Fibroblast of lung (primary cell): ENCODE measurements at regions not wholly inside any gene's neighbourhood (a gene's known extent, or its start where the extent isn't known, plus 50 kb on each side); places are given as distances from the start of the nearest gene placed in this dataset.

Source experiments
- DNase-seq, 2 donors: peaks; one replicate each; pipeline versions ENCODE4 v3.0.0 to v3.0.0-alpha.2; 2010; ENCODE audit warnings: low read depth in 2 of 2
- H2AFZ ChIP-seq: 2 replicates; pipeline ENCODE4 v1.5.1; 2012; ENCODE audit warnings: low read length, control low read depth, inconsistent platforms
- H3K27ac ChIP-seq: 2 replicates; pipeline ENCODE4 v1.5.1; 2011; ENCODE audit warnings: low read length, control low read depth; ENCODE audit not compliant: insufficient read depth
- H3K27me3 ChIP-seq: 2 replicates; pipeline ENCODE4 v1.5.1; 2011; ENCODE audit warnings: mild to moderate bottlenecking, low read length; ENCODE audit not compliant: control insufficient read depth, insufficient read depth
- H3K36me3 ChIP-seq: 2 replicates; pipeline ENCODE4 v1.5.1; 2011; ENCODE audit warnings: low read length; ENCODE audit not compliant: control insufficient read depth, insufficient read depth
- H3K4me1 ChIP-seq: 2 replicates; pipeline ENCODE4 v1.5.1; 2011; ENCODE audit warnings: low read length; ENCODE audit not compliant: control insufficient read depth, insufficient read depth; ENCODE audit errors: extremely low read depth
- H3K4me2 ChIP-seq: 2 replicates; pipeline ENCODE4 v1.5.1; 2011; ENCODE audit warnings: low read length, control low read depth; ENCODE audit not compliant: insufficient read depth; ENCODE audit errors: extremely low read depth
- H3K4me3 ChIP-seq, 4 experiments: fragments of 200-600 bp in 1 of 4; sonication (generic) in 1 of 4; replicated peaks in 1 of 4; 2 replicates each; pipeline ENCODE4 v1.5.1; 2011 to 2016; ENCODE audit warnings: low read length in 4 of 4, low read depth in 3 of 4, mild to moderate bottlenecking in 3 of 4, control low read depth in 2 of 4, inconsistent platforms in 1 of 4, mixed read lengths in 1 of 4; ENCODE audit not compliant: insufficient read depth in 1 of 4; ENCODE audit errors: control extremely low read depth in 1 of 4
- H3K79me2 ChIP-seq: 2 replicates; pipeline ENCODE4 v1.5.1; 2012; ENCODE audit warnings: mild to moderate bottlenecking, low read length, inconsistent platforms; ENCODE audit not compliant: control insufficient read depth, insufficient read depth
- H3K9ac ChIP-seq: 2 replicates; pipeline ENCODE4 v1.5.1; 2011; ENCODE audit warnings: mild to moderate bottlenecking, low read length, control low read depth; ENCODE audit not compliant: insufficient read depth
- H3K9me3 ChIP-seq: 2 replicates; pipeline ENCODE4 v1.5.1; 2012; ENCODE audit warnings: low read depth, low read length; ENCODE audit not compliant: control insufficient read depth, insufficient read depth
- H4K20me1 ChIP-seq: 2 replicates; pipeline ENCODE4 v1.5.1; 2011; ENCODE audit warnings: low read length; ENCODE audit not compliant: control insufficient read depth, insufficient read depth; ENCODE audit errors: extremely low read depth
- EZH2 ChIP-seq: IDR thresholded peaks from 2 replicates; pipeline ENCODE4 v1.5.1; 2012; ENCODE audit warnings: low read length, control low read depth, mild to moderate bottlenecking; ENCODE audit errors: missing control alignments
- TF ChIP-seq, protein P1 (sequence below), 2 donors: IDR thresholded peaks in 1 of 2; conservative IDR thresholded peaks in 1 of 2; 1 replicate in 1 of 2; 2 replicates in 1 of 2; pipeline ENCODE4 v1.5.1; 2011 to 2012; ENCODE audit warnings: low read length in 2 of 2, control low read depth in 1 of 2, inconsistent platforms in 1 of 2, low read depth in 1 of 2, mild to moderate bottlenecking in 1 of 2

DNA sequence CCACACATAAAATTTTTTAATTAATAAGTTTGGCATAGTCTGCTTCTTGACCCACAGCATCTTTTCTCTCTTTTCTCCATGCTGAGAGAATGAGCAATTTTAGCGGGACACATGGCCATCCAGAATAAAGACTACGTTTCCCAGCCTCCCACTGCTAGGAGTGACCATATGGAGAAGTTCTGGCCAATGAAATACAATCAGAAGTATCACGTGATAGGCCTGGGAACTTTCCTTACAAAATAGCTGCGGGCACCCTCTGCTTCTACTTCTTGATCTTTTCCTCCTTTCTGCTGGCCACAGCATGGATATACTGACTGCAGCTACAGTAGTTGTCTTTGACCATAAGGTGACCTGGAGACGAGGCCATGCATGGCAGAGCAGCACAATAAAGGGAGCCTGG lies 348.0 kb downstream of the BCOR start:
- Histone ChIP-seq H3K4me1 (no peaks in the 10 kb centered on the region), H3K9me3 (no peaks in the 10 kb centered on the region), H3K9ac (no peak overlapping the region), H3K36me3 (no peaks in the 10 kb centered on the region), H3K27me3 (no peaks in the 10 kb centered on the region), H3K79me2 (no peaks in the 10 kb centered on the region), H3K4me3 (no peak overlapping the region), H2AFZ (no peak overlapping the region), H4K20me1 (no peaks in the 10 kb centered on the region), H3K4me2 (no peak overlapping the region), H3K27ac (no peak overlapping the region)
- TF ChIP-seq, protein P1, sequence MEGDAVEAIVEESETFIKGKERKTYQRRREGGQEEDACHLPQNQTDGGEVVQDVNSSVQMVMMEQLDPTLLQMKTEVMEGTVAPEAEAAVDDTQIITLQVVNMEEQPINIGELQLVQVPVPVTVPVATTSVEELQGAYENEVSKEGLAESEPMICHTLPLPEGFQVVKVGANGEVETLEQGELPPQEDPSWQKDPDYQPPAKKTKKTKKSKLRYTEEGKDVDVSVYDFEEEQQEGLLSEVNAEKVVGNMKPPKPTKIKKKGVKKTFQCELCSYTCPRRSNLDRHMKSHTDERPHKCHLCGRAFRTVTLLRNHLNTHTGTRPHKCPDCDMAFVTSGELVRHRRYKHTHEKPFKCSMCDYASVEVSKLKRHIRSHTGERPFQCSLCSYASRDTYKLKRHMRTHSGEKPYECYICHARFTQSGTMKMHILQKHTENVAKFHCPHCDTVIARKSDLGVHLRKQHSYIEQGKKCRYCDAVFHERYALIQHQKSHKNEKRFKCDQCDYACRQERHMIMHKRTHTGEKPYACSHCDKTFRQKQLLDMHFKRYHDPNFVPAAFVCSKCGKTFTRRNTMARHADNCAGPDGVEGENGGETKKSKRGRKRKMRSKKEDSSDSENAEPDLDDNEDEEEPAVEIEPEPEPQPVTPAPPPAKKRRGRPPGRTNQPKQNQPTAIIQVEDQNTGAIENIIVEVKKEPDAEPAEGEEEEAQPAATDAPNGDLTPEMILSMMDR (conservative IDR thresholded peaks at IDR 0.05 in 1 of 2, IDR thresholded peaks at IDR 0.05 in 1 of 2; ENCODE audit: low read depth in 1 of 2, low read length in 2 of 2), result no peak
- DNase-seq, result no peak

DNA sequence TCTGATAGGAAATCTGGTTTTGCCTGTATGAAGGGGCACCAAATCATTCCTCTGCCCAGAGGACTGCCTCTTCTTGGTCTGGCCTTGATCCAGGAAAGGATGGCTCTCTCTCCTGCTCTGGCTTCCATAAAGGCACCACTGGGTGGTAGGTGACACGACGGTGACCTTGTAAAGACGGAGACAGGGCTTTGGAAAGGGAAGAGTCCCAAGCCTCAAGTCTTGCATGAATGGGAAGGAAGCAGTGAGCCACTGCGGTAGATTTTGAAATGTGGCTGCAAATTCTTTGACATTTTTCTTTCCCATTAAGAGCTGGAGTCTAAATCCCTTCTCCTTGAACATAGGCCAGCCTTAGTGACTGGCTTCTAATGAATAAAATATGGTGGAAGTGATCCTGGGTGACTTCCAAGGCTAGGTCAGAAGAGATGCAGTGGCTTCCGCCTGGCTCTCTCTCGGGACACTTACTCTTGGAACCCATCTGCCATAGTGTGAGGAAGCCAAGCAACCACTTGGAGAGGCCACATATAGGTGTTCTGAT lies 347.4 kb downstream of the BCOR start:
- Histone ChIP-seq H3K9me3 (no peaks in the 10 kb centered on the region), H2AFZ (no peak overlapping the region), H3K4me1 (peaks cover 3% of the 10 kb centered on the region), H3K36me3 (no peaks in the 10 kb centered on the region), H3K4me3 (no peak overlapping the region), H3K27ac (no peak overlapping the region), H4K20me1 (no peaks in the 10 kb centered on the region), H3K79me2 (no peaks in the 10 kb centered on the region), H3K4me2 (no peak overlapping the region), H3K9ac (no peak overlapping the region), H3K27me3 (no peaks in the 10 kb centered on the region)
- TF ChIP-seq, protein P1 (conservative IDR thresholded peaks at IDR 0.05 in 1 of 2, IDR thresholded peaks at IDR 0.05 in 1 of 2; ENCODE audit: low read depth in 1 of 2, low read length in 2 of 2), result no peak
- no peak for TF ChIP-seq EZH2
- DNase-seq, result no peak

DNA sequence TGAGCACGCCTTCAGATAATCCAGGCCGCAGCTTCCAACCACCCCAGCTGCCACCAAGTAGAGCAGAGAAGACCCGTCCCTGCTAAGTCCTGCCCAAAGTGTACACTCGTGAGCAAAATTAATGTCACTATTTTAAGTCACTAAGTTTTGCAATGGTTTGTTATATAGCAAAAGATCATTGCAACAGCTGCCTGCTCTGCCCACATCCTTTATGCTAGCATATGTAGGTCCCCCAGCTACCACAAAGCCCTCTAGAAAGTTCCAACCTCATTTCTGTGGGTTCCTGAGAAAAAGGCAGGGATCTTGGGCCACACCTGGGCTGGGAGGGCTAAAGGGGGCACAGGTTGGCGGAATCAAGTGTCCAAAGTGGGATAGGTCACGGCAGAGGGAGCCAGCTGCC lies 346.9 kb downstream of the BCOR start:
- H3K9me3 ChIP-seq, result no peaks in the 10 kb centered on the region
- no peak overlapping the region for H2AFZ ChIP-seq
- no peak overlapping the region for H3K4me2 ChIP-seq
- H3K9ac ChIP-seq, result no peak overlapping the region
- H3K27ac ChIP-seq, result no peak overlapping the region
- DNase-seq, result no peak
- no peaks in the 10 kb centered on the region for H3K27me3 ChIP-seq
- H3K4me3 ChIP-seq, result no peak overlapping the region
- TF ChIP-seq EZH2, result no peak
- TF ChIP-seq, protein P1 (conservative IDR thresholded peaks at IDR 0.05 in 1 of 2, IDR thresholded peaks at IDR 0.05 in 1 of 2; ENCODE audit: low read depth in 1 of 2, low read length in 2 of 2), result no peak
- no peaks in the 10 kb centered on the region for H4K20me1 ChIP-seq
- no peaks in the 10 kb centered on the region for H3K36me3 ChIP-seq
- H3K79me2 ChIP-seq, result no peaks in the 10 kb centered on the region
- peaks cover 4% of the 10 kb centered on the region for H3K4me1 ChIP-seq
